ENCODE measurements at regions not wholly inside any gene's neighbourhood (a gene's known extent, or its start where the extent isn't known, plus 50 kb on each side); places are given as distances from the start of the nearest gene placed in this dataset.

GRCh38 chr4:132124624-132124974, 1024.5 kb upstream of the PCDH10 start:
- no peaks in the 10 kb centered on the region for H3K36me3 ChIP-seq (replicated peaks in 1 of 2; ENCODE audit: control insufficient read depth in 1 of 2, insufficient read depth in 2 of 2, low read length in 2 of 2)
- no peaks in the 10 kb centered on the region for H4K20me1 ChIP-seq (ENCODE audit: insufficient read depth, low read length)
- peak overlapping the region; percentile 49; the same call in 1 of the 2 replicates for H3K4me2 ChIP-seq (ENCODE audit: low read depth, low read length)
- no peaks in the 10 kb centered on the region for H3K79me2 ChIP-seq (ENCODE audit: insufficient read depth, low read length)
- H2AFZ ChIP-seq (ENCODE audit: low read length), result no peak overlapping the region
- H3K9ac ChIP-seq (ENCODE audit: insufficient read depth, low read depth, low read length), result no peak overlapping the region
- H3K4me3 ChIP-seq (replicated peaks in 1 of 3; ENCODE audit: insufficient read depth in 1 of 3, low read depth in 2 of 3, low read length in 3 of 3), result no peak overlapping the region
- intact Hi-C loops (cut with micrococcal nuclease; ENCODE audit: unreplicated experiment), result no loop called here
- H3K27me3 ChIP-seq (ENCODE audit: control insufficient read depth in 1 of 2, insufficient read depth in 2 of 2, low read length in 2 of 2), result no peaks in the 10 kb centered on the region; a peak in 1 of 5 replicates
- ChIA-PET POLR2A (no interaction called here), CTCF (ENCODE audit: low intra/inter-chr PET ratio, low total read pairs) (no interaction called here)
- no peaks in the 10 kb centered on the region for H3K9me3 ChIP-seq (ENCODE audit: low read length)
- ATAC-seq (no peak), FAIRE-seq (no peak), DNase-seq (ENCODE audit: low spot score) (no peak)
- WGBS (ENCODE audit: low lambda C conversion rate), result 4% methylated on average over 1 of the region's 1 CpG
- TF ChIP-seq ZNF121 (CRISPR knock-in tag; IDR thresholded peaks at IDR 0.05) (no peak), FOXO1 (CRISPR knock-in tag; IDR thresholded peaks at IDR 0.05) (no peak), MTA3 (CRISPR knock-in tag; IDR thresholded peaks at IDR 0.05) (no peak), ZNF18 (CRISPR knock-in tag; IDR thresholded peaks at IDR 0.05; ENCODE audit: insufficient replicate concordance) (no peak), ZNF674 (CRISPR knock-in tag; IDR thresholded peaks at IDR 0.05; ENCODE audit: low read depth) (no peak), PHF21A (CRISPR knock-in tag; IDR thresholded peaks at IDR 0.05) (no peak), PPARG (CRISPR knock-in tag; conservative IDR thresholded peaks at IDR 0.05) (no peak), ZNF691 (CRISPR knock-in tag; IDR thresholded peaks at IDR 0.05; ENCODE audit: borderline replicate concordance, low read depth) (no peak), HNF4A (CRISPR knock-in tag; IDR thresholded peaks at IDR 0.05) (no peak), ZNF704 (CRISPR knock-in tag; IDR thresholded peaks at IDR 0.05; ENCODE audit: borderline replicate concordance) (no peak), IKZF1 (IDR thresholded peaks at IDR 0.05) (no peak)
- in situ Hi-C loops (cut with HindIII; ENCODE audit: extremely low pct_ligation_motif_present, low pct_unique_long_range_greater_than_20kb), result no loop called here
- H3K27ac ChIP-seq (ENCODE audit: extremely low read length, insufficient read depth, low read length), result no peak overlapping the region
- H3K4me1 ChIP-seq (ENCODE audit: insufficient read depth, low read length), result no peaks in the 10 kb centered on the region
- BruUV-seq (replicated peaks), result no TSS peak

Measured in HepG2 (cell line).